H1 (cell line): ENCODE measurements at regions not wholly inside any gene's neighbourhood (a gene's known extent, or its start where the extent isn't known, plus 50 kb on each side); places are given as distances from the start of the nearest gene placed in this dataset.

Experiments used
- SIN3A ChIP-seq, 2 experiments: IDR thresholded peaks in 1 of 2; conservative IDR thresholded peaks in 1 of 2; 2 replicates each; pipeline ENCODE4 v1.6.1; 2011 to 2012; ENCODE audit warnings: low read length in 2 of 2, improper control_type of control experiment in 1 of 2, low read depth in 1 of 2, mild to moderate bottlenecking in 1 of 2
- TAF1 ChIP-seq: IDR thresholded peaks from 2 replicates; pipeline ENCODE4 v1.6.1; 2011; ENCODE audit warnings: mild to moderate bottlenecking, low read depth, low read length
- TF ChIP-seq, protein P1 (sequence below), 3 experiments: IDR thresholded peaks; 1 replicate in 2 of 3; 2 replicates in 1 of 3; pipeline versions ENCODE4 v1.5.1 to v1.6.1; 2011; ENCODE audit warnings: low read length in 3 of 3, mild to moderate bottlenecking in 3 of 3, inconsistent platforms in 2 of 3, low read depth in 1 of 3, moderate library complexity in 1 of 3; ENCODE audit not compliant: insufficient read depth in 1 of 3; ENCODE audit errors: control extremely low read depth in 1 of 3

DNA sequence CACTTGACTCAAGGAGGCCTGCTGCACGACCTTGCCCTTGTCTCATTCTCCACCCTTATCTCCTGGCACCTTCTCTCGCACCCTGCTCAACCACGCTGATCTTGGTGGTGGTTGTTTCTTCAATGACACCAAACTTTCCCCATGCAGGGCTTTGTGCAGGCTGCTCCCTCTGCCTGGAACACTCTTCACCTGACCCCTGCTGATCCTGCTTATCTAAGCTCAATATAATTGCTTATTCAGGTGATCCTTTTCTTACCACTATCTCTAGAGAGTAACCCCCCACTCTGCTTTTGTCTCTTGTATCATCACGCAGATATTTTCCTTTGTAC is 604.4 kb downstream of the BUD13 start (continued):
- TF ChIP-seq, protein P1, sequence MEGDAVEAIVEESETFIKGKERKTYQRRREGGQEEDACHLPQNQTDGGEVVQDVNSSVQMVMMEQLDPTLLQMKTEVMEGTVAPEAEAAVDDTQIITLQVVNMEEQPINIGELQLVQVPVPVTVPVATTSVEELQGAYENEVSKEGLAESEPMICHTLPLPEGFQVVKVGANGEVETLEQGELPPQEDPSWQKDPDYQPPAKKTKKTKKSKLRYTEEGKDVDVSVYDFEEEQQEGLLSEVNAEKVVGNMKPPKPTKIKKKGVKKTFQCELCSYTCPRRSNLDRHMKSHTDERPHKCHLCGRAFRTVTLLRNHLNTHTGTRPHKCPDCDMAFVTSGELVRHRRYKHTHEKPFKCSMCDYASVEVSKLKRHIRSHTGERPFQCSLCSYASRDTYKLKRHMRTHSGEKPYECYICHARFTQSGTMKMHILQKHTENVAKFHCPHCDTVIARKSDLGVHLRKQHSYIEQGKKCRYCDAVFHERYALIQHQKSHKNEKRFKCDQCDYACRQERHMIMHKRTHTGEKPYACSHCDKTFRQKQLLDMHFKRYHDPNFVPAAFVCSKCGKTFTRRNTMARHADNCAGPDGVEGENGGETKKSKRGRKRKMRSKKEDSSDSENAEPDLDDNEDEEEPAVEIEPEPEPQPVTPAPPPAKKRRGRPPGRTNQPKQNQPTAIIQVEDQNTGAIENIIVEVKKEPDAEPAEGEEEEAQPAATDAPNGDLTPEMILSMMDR (IDR thresholded peaks at IDR 0.05; ENCODE audit: control extremely low read depth in 1 of 3, insufficient read depth in 1 of 3, low read depth in 1 of 3, low read length in 3 of 3) = no peak
- TF ChIP-seq TAF1 (no peak), SIN3A (conservative IDR thresholded peaks at IDR 0.05 in 1 of 2, IDR thresholded peaks at IDR 0.05 in 1 of 2; ENCODE audit: low read depth in 1 of 2, low read length in 2 of 2) (no peak)
